Endothelial cell of umbilical vein (primary cell): ENCODE measurements at regions not wholly inside any gene's neighbourhood (a gene's known extent, or its start where the extent isn't known, plus 50 kb on each side); places are given as distances from the start of the nearest gene placed in this dataset.

Source experiments
- BruUV-seq: library from RNA; stranded (reverse); fragments of 400-500 nt; replicated peaks from 2 replicates; lab custom pipeline; 2021; lab: Mats Ljungman, UMichigan
- CTCF ChIA-PET: fragments of 300-600, 350-600 bp; sonication (Branson Sonifier 250); formaldehyde crosslinking; loops from one replicate; lab custom pipeline; 2021; ENCODE audit warnings: antibody characterized with exemption, inconsistent platforms; lab: Charles Lee
- POLR2A ChIA-PET: fragments of 300-600, 350-600 bp; sonication (Branson Sonifier 250); formaldehyde crosslinking; loops from one replicate; lab custom pipeline; 2021; ENCODE audit warnings: antibody characterized with exemption, inconsistent platforms; lab: Charles Lee
- DNase-seq: peaks from one replicate; pipeline ENCODE4 v3.0.0-alpha.2; 2011; ENCODE audit warnings: low read depth, low spot score
- FAIRE-seq: peaks from 2 replicates; lab custom pipeline; 2011; peaks lifted over from hg19 to GRCh38; lab: Jason Lieb, UNC
- H2AFZ ChIP-seq: 2 replicates; pipeline ENCODE4 v1.6.0; 2012; ENCODE audit warnings: low read depth, low read length, control low read depth, inconsistent platforms
- H3K27ac ChIP-seq: 2 replicates; pipeline ENCODE4 v1.5.1; 2011; ENCODE audit warnings: low read depth, mild to moderate bottlenecking, control low read depth, low read length, moderate library complexity; ENCODE audit not compliant: insufficient read depth
- H3K27me3 ChIP-seq, 2 experiments: 2 replicates each; pipeline versions ENCODE4 v1.6.0 to v1.6.1; 2011; ENCODE audit warnings: low read length in 2 of 2, mixed read lengths in 1 of 2; ENCODE audit not compliant: control insufficient read depth in 2 of 2, insufficient read depth in 2 of 2
- H3K36me3 ChIP-seq, 2 experiments: 2 replicates in 1 of 2; 3 replicates in 1 of 2; pipeline ENCODE4 v1.5.1; 2011; ENCODE audit warnings: low read length in 2 of 2, mild to moderate bottlenecking in 1 of 2, moderate library complexity in 1 of 2; ENCODE audit not compliant: control insufficient read depth in 2 of 2, insufficient read depth in 2 of 2; ENCODE audit errors: extremely low read depth in 1 of 2
- H3K4me1 ChIP-seq: 3 replicates; pipeline ENCODE4 v1.5.1; 2011; ENCODE audit warnings: mild to moderate bottlenecking, low read length; ENCODE audit not compliant: control insufficient read depth, insufficient read depth; ENCODE audit errors: extremely low read depth
- H3K4me2 ChIP-seq: 2 replicates; pipeline ENCODE4 v1.6.1; 2011; ENCODE audit warnings: low read length, control low read depth, mixed read lengths; ENCODE audit not compliant: insufficient read depth
- H3K4me3 ChIP-seq, 3 experiments: fragments of 200-600 bp in 1 of 3; sonication (generic), shearing (Covaris generic) in 1 of 3; replicated peaks in 1 of 3; 2 replicates each; pipeline ENCODE4 v1.5.1; 2011 to 2016; ENCODE audit warnings: control low read depth in 3 of 3, low read length in 3 of 3, mild to moderate bottlenecking in 2 of 3, inconsistent platforms in 1 of 3, low read depth in 1 of 3, moderate library complexity in 1 of 3; ENCODE audit not compliant: insufficient read depth in 1 of 3
- H3K79me2 ChIP-seq: 2 replicates; pipeline ENCODE4 v1.6.0; 2012; ENCODE audit warnings: low read length, inconsistent platforms; ENCODE audit not compliant: control insufficient read depth, insufficient read depth
- H3K9ac ChIP-seq: replicated peaks from 2 replicates; pipeline ENCODE3; 2011; ENCODE audit warnings: low read length, control low read depth; ENCODE audit not compliant: insufficient read depth; ENCODE audit errors: extremely low read depth
- H3K9me1 ChIP-seq: replicated peaks from 3 replicates; pipeline ENCODE4 v1.6.0; 2011; ENCODE audit warnings: mild to moderate bottlenecking, low read length; ENCODE audit not compliant: control insufficient read depth, insufficient read depth; ENCODE audit errors: extremely low read depth
- H3K9me3 ChIP-seq: replicated peaks from 2 replicates; pipeline ENCODE4 v1.5.1; 2012; ENCODE audit warnings: low read length, inconsistent platforms; ENCODE audit not compliant: control insufficient read depth, insufficient read depth
- H4K20me1 ChIP-seq: replicated peaks from 2 replicates; pipeline ENCODE3; 2011; ENCODE audit warnings: mild to moderate bottlenecking, low read length; ENCODE audit not compliant: control insufficient read depth, insufficient read depth; ENCODE audit errors: extremely low read depth
- EZH2 ChIP-seq: IDR thresholded peaks from 2 replicates; pipeline ENCODE4 v1.6.1; 2012; ENCODE audit warnings: borderline replicate concordance, low read depth, mild to moderate bottlenecking, moderate library complexity, low read length, inconsistent platforms; ENCODE audit not compliant: severe bottlenecking
- FOS ChIP-seq: IDR thresholded peaks from 2 replicates; pipeline ENCODE4 v1.6.1; 2011; ENCODE audit warnings: mild to moderate bottlenecking, low read length, moderate library complexity, borderline replicate concordance; ENCODE audit not compliant: insufficient read depth
- GATA2 ChIP-seq: IDR thresholded peaks from 2 replicates; pipeline ENCODE4 v1.7.0; 2011; ENCODE audit warnings: low read depth, mild to moderate bottlenecking, moderate library complexity, mixed read lengths, low read length; ENCODE audit not compliant: insufficient read length, insufficient read depth
- JUN ChIP-seq: IDR thresholded peaks from 2 replicates; pipeline ENCODE4 v1.6.1; 2011; ENCODE audit warnings: borderline replicate concordance, low read depth; ENCODE audit not compliant: insufficient read length, insufficient read depth
- MYC ChIP-seq: IDR thresholded peaks from one replicate; pipeline ENCODE4 v1.6.1; 2011; ENCODE audit warnings: mild to moderate bottlenecking, low read depth, low read length
- POLR2A ChIP-seq: IDR thresholded peaks from 2 replicates; pipeline ENCODE4 v1.6.1; 2012; ENCODE audit warnings: low read depth, mild to moderate bottlenecking, control low read depth, low read length
- POLR2AphosphoS5 ChIP-seq: IDR thresholded peaks from 2 replicates; pipeline ENCODE4 v1.6.1; 2012; ENCODE audit warnings: low read depth, mild to moderate bottlenecking, control low read depth, low read length, moderate library complexity; ENCODE audit not compliant: insufficient read depth
- dilution Hi-C: fragments of 300-500 bp; cut with MboI; formaldehyde crosslinking; loops from one replicate; pipeline ENCODE4 v1.15.0; 2019; ENCODE audit warnings: low sequenced_read_pairs; ENCODE audit not compliant: extremely low pct_ligation_motif_present
- intact Hi-C: fragments of 100-400 bp; cut with micrococcal nuclease; formaldehyde crosslinking; loops from one replicate; pipeline ENCODE4 v1.10.0; 2022
- TF ChIP-seq, protein P1 (sequence below), 2 donors: IDR thresholded peaks; 1 replicate in 1 of 2; 2 replicates in 1 of 2; pipeline ENCODE4 v1.5.1; 2011; ENCODE audit warnings: low read length in 2 of 2, mild to moderate bottlenecking in 2 of 2, moderate library complexity in 2 of 2, control low read depth in 1 of 2, inconsistent platforms in 1 of 2, low read depth in 1 of 2; ENCODE audit not compliant: insufficient read depth in 1 of 2; ENCODE audit errors: extremely low read depth in 1 of 2
- TF ChIP-seq, protein P2 (sequence below): IDR thresholded peaks from 2 replicates; pipeline ENCODE4 v1.6.1; 2011; ENCODE audit not compliant: insufficient read depth, insufficient read length

DNA sequence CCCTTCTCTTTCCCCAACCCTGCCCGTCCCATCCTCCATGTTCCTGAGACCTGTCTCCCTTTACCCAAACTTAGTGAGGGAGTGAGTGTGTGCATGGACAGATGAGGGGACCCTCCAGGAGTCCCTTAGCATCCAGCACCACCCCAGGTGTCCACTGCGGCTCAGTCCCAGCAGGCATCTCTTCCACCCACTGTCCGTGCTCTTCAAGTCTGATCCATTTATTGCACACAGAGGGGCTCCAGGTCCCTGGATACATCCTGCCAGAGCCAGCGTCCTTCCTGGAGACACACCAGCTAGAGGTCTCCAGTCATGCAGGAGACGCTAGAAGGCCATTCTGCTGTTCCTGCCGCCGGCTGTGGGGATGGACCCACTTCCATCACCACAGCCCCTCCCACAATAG, 239.2 kb downstream of the ADGRD1 start:
- Histone ChIP-seq H3K9me1 (no peaks in the 10 kb centered on the region), H2AFZ (no peak overlapping the region), H3K4me3 (no peak overlapping the region), H3K36me3 (no peaks in the 10 kb centered on the region), H3K9ac (no peak overlapping the region), H4K20me1 (no peaks in the 10 kb centered on the region), H3K27ac (no peak overlapping the region), H3K27me3 (no peaks in the 10 kb centered on the region), H3K79me2 (no peaks in the 10 kb centered on the region), H3K4me2 (no peak overlapping the region), H3K4me1 (no peaks in the 10 kb centered on the region), H3K9me3 (no peaks in the 10 kb centered on the region)
- FAIRE-seq (no peak), DNase-seq (no peak)
- BruUV-seq, result no TSS peak
- intact Hi-C loops (no loop called here), dilution Hi-C loops (no loop called here)
- POLR2A ChIA-PET, result no interaction called here
- CTCF ChIA-PET, result no interaction called here
- TF ChIP-seq MYC (no peak), GATA2 (no peak), FOS (no peak), EZH2 (no peak), POLR2A (no peak), POLR2AphosphoS5 (no peak), JUN (no peak)
- TF ChIP-seq, protein P1, sequence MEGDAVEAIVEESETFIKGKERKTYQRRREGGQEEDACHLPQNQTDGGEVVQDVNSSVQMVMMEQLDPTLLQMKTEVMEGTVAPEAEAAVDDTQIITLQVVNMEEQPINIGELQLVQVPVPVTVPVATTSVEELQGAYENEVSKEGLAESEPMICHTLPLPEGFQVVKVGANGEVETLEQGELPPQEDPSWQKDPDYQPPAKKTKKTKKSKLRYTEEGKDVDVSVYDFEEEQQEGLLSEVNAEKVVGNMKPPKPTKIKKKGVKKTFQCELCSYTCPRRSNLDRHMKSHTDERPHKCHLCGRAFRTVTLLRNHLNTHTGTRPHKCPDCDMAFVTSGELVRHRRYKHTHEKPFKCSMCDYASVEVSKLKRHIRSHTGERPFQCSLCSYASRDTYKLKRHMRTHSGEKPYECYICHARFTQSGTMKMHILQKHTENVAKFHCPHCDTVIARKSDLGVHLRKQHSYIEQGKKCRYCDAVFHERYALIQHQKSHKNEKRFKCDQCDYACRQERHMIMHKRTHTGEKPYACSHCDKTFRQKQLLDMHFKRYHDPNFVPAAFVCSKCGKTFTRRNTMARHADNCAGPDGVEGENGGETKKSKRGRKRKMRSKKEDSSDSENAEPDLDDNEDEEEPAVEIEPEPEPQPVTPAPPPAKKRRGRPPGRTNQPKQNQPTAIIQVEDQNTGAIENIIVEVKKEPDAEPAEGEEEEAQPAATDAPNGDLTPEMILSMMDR (IDR thresholded peaks at IDR 0.05; ENCODE audit: extremely low read depth in 1 of 2, insufficient read depth in 1 of 2, low read depth in 1 of 2, low read length in 2 of 2), result no peak
- TF ChIP-seq, protein P2, sequence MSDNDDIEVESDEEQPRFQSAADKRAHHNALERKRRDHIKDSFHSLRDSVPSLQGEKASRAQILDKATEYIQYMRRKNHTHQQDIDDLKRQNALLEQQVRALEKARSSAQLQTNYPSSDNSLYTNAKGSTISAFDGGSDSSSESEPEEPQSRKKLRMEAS, result no peak
